IMR-90 (cell line): ENCODE measurements at regions not wholly inside any gene's neighbourhood (a gene's known extent, or its start where the extent isn't known, plus 50 kb on each side); places are given as distances from the start of the nearest gene placed in this dataset.

Experiments used
- ATAC-seq: fragments of 200-7000 bp; cut with Tn5 transposase; 2 replicates; pipeline ENCODE4 v1.9.1; 2020; ENCODE audit warnings: low read depth, mild to moderate bottlenecking, moderate library complexity
- BruUV-seq: library from RNA; stranded (reverse); fragments of 400-500 nt; replicated peaks from 2 replicates; lab custom pipeline; 2021; lab: Mats Ljungman, UMichigan
- CTCF ChIA-PET: fragments of 300-600 bp; formaldehyde crosslinking; extraction: SDS; loops from one replicate; lab custom pipeline; 2021; ENCODE audit warnings: antibody characterized with exemption; lab: Yijun Ruan, JAX
- POLR2A ChIA-PET: fragments of 300-600 bp; sonication (Branson Sonifier 250); formaldehyde crosslinking; loops from one replicate; lab custom pipeline; 2022; ENCODE audit warnings: antibody characterized with exemption; ENCODE audit not compliant: unreplicated experiment; lab: Charles Lee
- DNase-seq: peaks from one replicate; pipeline ENCODE4 v3.0.0; 2013
- H2AFZ ChIP-seq: replicated peaks from 2 replicates; pipeline ENCODE3; 2013; ENCODE audit warnings: low read length, mild to moderate bottlenecking; ENCODE audit not compliant: poor library complexity
- H2AK5ac ChIP-seq: 2 replicates; pipeline ENCODE4 v1.6.1; 2013; ENCODE audit warnings: low read depth, low read length, inconsistent platforms
- H2AK9ac ChIP-seq: replicated peaks from 2 replicates; pipeline ENCODE3; 2013; ENCODE audit warnings: mild to moderate bottlenecking, low read depth, low read length, moderate library complexity; ENCODE audit not compliant: poor library complexity
- H2BK120ac ChIP-seq: 2 replicates; pipeline ENCODE4 v1.6.1; 2013; ENCODE audit warnings: low read depth, low read length, inconsistent platforms
- H2BK15ac ChIP-seq: 3 replicates; pipeline ENCODE4 v1.6.1; 2013; ENCODE audit warnings: low read depth, low read length, inconsistent platforms
- H2BK20ac ChIP-seq: 2 replicates; pipeline ENCODE4 v1.6.1; 2013; ENCODE audit warnings: low read depth, mild to moderate bottlenecking, inconsistent platforms, low read length, moderate library complexity
- H2BK5ac ChIP-seq: 2 replicates; pipeline ENCODE4 v1.6.1; 2013; ENCODE audit warnings: mild to moderate bottlenecking, low read depth, low read length, inconsistent platforms; ENCODE audit not compliant: poor library complexity, severe bottlenecking
- H3K14ac ChIP-seq: replicated peaks from 2 replicates; pipeline ENCODE4 v1.6.1; 2013; ENCODE audit warnings: low read depth, low read length, inconsistent platforms
- H3K18ac ChIP-seq: 2 replicates; pipeline ENCODE4 v1.6.1; 2013; ENCODE audit warnings: low read depth, low read length, control low read depth
- H3K23ac ChIP-seq: 2 replicates; pipeline ENCODE4 v1.6.1; 2013; ENCODE audit warnings: low read depth, low read length, inconsistent platforms
- H3K27ac ChIP-seq: 2 replicates; pipeline ENCODE4 v1.5.1; 2013; ENCODE audit warnings: mild to moderate bottlenecking, control low read depth, low read length; ENCODE audit not compliant: insufficient read depth
- H3K27me3 ChIP-seq: 2 replicates; pipeline ENCODE4 v1.6.1; 2013; ENCODE audit warnings: low read length; ENCODE audit not compliant: control insufficient read depth, insufficient read depth
- H3K36me3 ChIP-seq: 2 replicates; pipeline ENCODE4 v1.6.1; 2013; ENCODE audit warnings: low read length, mixed read lengths; ENCODE audit not compliant: control insufficient read depth, insufficient read depth
- H3K4ac ChIP-seq: 2 replicates; pipeline ENCODE4 v1.6.1; 2013; ENCODE audit warnings: low read depth, low read length, inconsistent platforms
- H3K4me1 ChIP-seq: 2 replicates; pipeline ENCODE4 v1.6.1; 2013; ENCODE audit warnings: low read length, mixed read lengths; ENCODE audit not compliant: control insufficient read depth, insufficient read depth
- H3K4me2 ChIP-seq: 2 replicates; pipeline ENCODE4 v1.6.1; 2013; ENCODE audit warnings: low read depth, mild to moderate bottlenecking, control low read depth, low read length, moderate library complexity
- H3K4me3 ChIP-seq: 2 replicates; pipeline ENCODE4 v1.5.1; 2013; ENCODE audit warnings: low read depth, mild to moderate bottlenecking, control low read depth, low read length, moderate library complexity; ENCODE audit not compliant: insufficient read depth
- H3K56ac ChIP-seq: 2 replicates; pipeline ENCODE4 v1.6.1; 2013; ENCODE audit warnings: low read length, inconsistent platforms; ENCODE audit not compliant: insufficient read depth; ENCODE audit errors: extremely low read depth
- H3K79me1 ChIP-seq, 2 experiments: 2 replicates each; pipeline ENCODE4 v1.6.1; 2013; ENCODE audit warnings: low read length in 2 of 2, inconsistent platforms in 1 of 2, low read depth in 1 of 2
- H3K9ac ChIP-seq: 2 replicates; pipeline ENCODE4 v1.6.1; 2013; ENCODE audit warnings: low read depth, low read length, control low read depth
- H3K9me1 ChIP-seq: 2 replicates; pipeline ENCODE4 v1.6.1; 2013; ENCODE audit warnings: low read length, inconsistent platforms; ENCODE audit not compliant: insufficient read depth
- H3K9me3 ChIP-seq: 2 replicates; pipeline ENCODE4 v1.6.1; 2013; ENCODE audit warnings: low read length; ENCODE audit not compliant: control insufficient read depth, insufficient read depth
- H4K20me1 ChIP-seq: 2 replicates; pipeline ENCODE4 v1.6.1; 2013; ENCODE audit warnings: low read length, inconsistent platforms; ENCODE audit not compliant: insufficient read depth
- H4K5ac ChIP-seq: 2 replicates; pipeline ENCODE4 v1.6.1; 2013; ENCODE audit warnings: mild to moderate bottlenecking, low read depth, low read length, control low read depth
- H4K8ac ChIP-seq, 2 experiments: 2 replicates each; pipeline ENCODE4 v1.6.1; 2013; ENCODE audit warnings: low read depth in 2 of 2, low read length in 2 of 2, control low read depth in 1 of 2, inconsistent platforms in 1 of 2
- H4K91ac ChIP-seq: 2 replicates; pipeline ENCODE4 v1.6.1; 2013; ENCODE audit warnings: low read depth, low read length, inconsistent platforms; ENCODE audit not compliant: insufficient read depth
- CHD1 ChIP-seq: IDR thresholded peaks from 2 replicates; pipeline ENCODE4 v1.6.1; 2012; ENCODE audit warnings: low read depth, low read length, improper control_type of control experiment
- ELK1 ChIP-seq: fragments of 150-350 bp; IDR thresholded peaks from 2 replicates; pipeline ENCODE4 v1.6.1; 2016; ENCODE audit warnings: low read depth, mild to moderate bottlenecking, low read length, moderate library complexity, borderline replicate concordance
- FOS ChIP-seq: fragments of 150-350 bp; IDR thresholded peaks from 2 replicates; pipeline ENCODE4 v1.6.1; 2016; ENCODE audit warnings: low read depth, low read length
- MAFK ChIP-seq: IDR thresholded peaks from 2 replicates; pipeline ENCODE4 v1.6.1; 2012; ENCODE audit warnings: low read depth, low read length, improper control_type of control experiment
- MAZ ChIP-seq: IDR thresholded peaks from 2 replicates; pipeline ENCODE4 v1.6.1; 2012; ENCODE audit warnings: low read depth, mild to moderate bottlenecking, low read length, improper control_type of control experiment, moderate library complexity, borderline replicate concordance
- MXI1 ChIP-seq: IDR thresholded peaks from 2 replicates; pipeline ENCODE4 v1.6.1; 2012; ENCODE audit warnings: low read depth, mild to moderate bottlenecking, low read length, moderate library complexity, borderline replicate concordance
- WGBS, 2 experiments: methylation state at CpG; one replicate each; pipeline versions ENCODE4 v1.1.5 to v1.1.7; 2013; ENCODE audit warnings: missing lambda C conversion rate in 2 of 2; ENCODE audit not compliant: insufficient read length in 1 of 2; ENCODE audit errors: extremely low coverage in 2 of 2; 5-methylcytosine and 5-hydroxymethylcytosine counted together
- dilution Hi-C: fragments of 300-500 bp; cut with HindIII; formaldehyde crosslinking; loops from one replicate; pipeline ENCODE4 v1.14.3; 2018; ENCODE audit warnings: low sequenced_read_pairs; ENCODE audit not compliant: unreplicated experiment
- in situ Hi-C: fragments of 300-500 bp; cut with MboI; formaldehyde crosslinking; loops from 3 replicates; pipeline ENCODE4 v1.14.3; 2019; ENCODE audit warnings: low sequenced_read_pairs, inconsistent platforms, mixed read lengths
- intact Hi-C: fragments of 100-400 bp; cut with micrococcal nuclease; formaldehyde crosslinking; loops from 2 replicates; pipeline ENCODE4 v1.10.0; 2022

- Histone ChIP-seq H3K14ac (no peak overlapping the region), H3K18ac (no peak overlapping the region), H3K9me3 (no peaks in the 10 kb centered on the region), H3K56ac (no peak overlapping the region), H4K20me1 (no peaks in the 10 kb centered on the region), H3K27ac (no peak overlapping the region), H3K79me1 (no peaks in the 10 kb centered on the region), H3K9ac (no peak overlapping the region), H4K5ac (no peak overlapping the region), H3K36me3 (no peaks in the 10 kb centered on the region), H2AK9ac (no peak overlapping the region), H4K8ac (no peak overlapping the region), H3K4me3 (no peak overlapping the region), H3K9me1 (no peaks in the 10 kb centered on the region), H3K4me2 (no peak overlapping the region), H2AFZ (no peak overlapping the region), H3K23ac (no peak overlapping the region), H4K91ac (no peak overlapping the region), H2BK15ac (no peak overlapping the region), H2BK5ac (no peak overlapping the region), H2BK20ac (no peak overlapping the region), H3K4ac (no peak overlapping the region), H3K27me3 (no peaks in the 10 kb centered on the region), H3K4me1 (no peaks in the 10 kb centered on the region; the same call in 1 of the 2 replicates), H2AK5ac (no peak overlapping the region), H2BK120ac (no peak overlapping the region)
- intact Hi-C loops (no loop called here), dilution Hi-C loops (no loop called here), in situ Hi-C loops (no loop called here)
- WGBS, 2 experiments: no CpG with 5 or more reads among the region's 2 CpGs
- no peak for TF ChIP-seq FOS
- no peak for TF ChIP-seq MAZ
- TF ChIP-seq MAFK: no peak
- TF ChIP-seq MXI1: no peak
- no peak for TF ChIP-seq ELK1
- TF ChIP-seq CHD1: no peak
- ChIA-PET CTCF (interaction anchor here (0.5 kb wide), 1 partner anchor 90 kb away, joined by 4 read pairs; no protein-coding TSS in a partner anchor), POLR2A (interaction anchor here (0.7 kb wide), 1 partner anchor 1359 kb away, joined by 14 read pairs; no protein-coding TSS in a partner anchor)
- ATAC-seq: no peak
- DNase-seq: no peak
- BruUV-seq: no TSS peak
Observed at GRCh38 chr11:15840966-15841365, 515.4 kb downstream of the SOX6 start.
